ENCODE measurements at regions not wholly inside any gene's neighbourhood (a gene's known extent, or its start where the extent isn't known, plus 50 kb on each side); places are given as distances from the start of the nearest gene placed in this dataset.

- H4K20me1 ChIP-seq (ENCODE audit: insufficient read depth, low read length): no peaks in the 10 kb centered on the region
- no peaks in the 10 kb centered on the region for H3K27me3 ChIP-seq (replicated peaks; ENCODE audit: insufficient read depth, low read length)
- TF ChIP-seq EZH2 (optimal IDR thresholded peaks at IDR 0.05; ENCODE audit: low read depth, low read length) (no peak), EZH2phosphoT487 (IDR thresholded peaks at IDR 0.05; ENCODE audit: low read length) (no peak)
- TF ChIP-seq, protein P1, sequence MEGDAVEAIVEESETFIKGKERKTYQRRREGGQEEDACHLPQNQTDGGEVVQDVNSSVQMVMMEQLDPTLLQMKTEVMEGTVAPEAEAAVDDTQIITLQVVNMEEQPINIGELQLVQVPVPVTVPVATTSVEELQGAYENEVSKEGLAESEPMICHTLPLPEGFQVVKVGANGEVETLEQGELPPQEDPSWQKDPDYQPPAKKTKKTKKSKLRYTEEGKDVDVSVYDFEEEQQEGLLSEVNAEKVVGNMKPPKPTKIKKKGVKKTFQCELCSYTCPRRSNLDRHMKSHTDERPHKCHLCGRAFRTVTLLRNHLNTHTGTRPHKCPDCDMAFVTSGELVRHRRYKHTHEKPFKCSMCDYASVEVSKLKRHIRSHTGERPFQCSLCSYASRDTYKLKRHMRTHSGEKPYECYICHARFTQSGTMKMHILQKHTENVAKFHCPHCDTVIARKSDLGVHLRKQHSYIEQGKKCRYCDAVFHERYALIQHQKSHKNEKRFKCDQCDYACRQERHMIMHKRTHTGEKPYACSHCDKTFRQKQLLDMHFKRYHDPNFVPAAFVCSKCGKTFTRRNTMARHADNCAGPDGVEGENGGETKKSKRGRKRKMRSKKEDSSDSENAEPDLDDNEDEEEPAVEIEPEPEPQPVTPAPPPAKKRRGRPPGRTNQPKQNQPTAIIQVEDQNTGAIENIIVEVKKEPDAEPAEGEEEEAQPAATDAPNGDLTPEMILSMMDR (IDR thresholded peaks at IDR 0.05; ENCODE audit: low read length): no peak
- H3F3A ChIP-seq (ENCODE audit: insufficient read depth, low read length): peaks cover 2% of the 10 kb centered on the region; the same call in 1 of the 2 replicates
- no peaks in the 10 kb centered on the region for H3K9me2 ChIP-seq (replicated peaks; ENCODE audit: insufficient read depth, low read length)
- no peak for DNase-seq
- H3K27ac ChIP-seq (ENCODE audit: low read length): no peak overlapping the region
- H3K9me3 ChIP-seq (replicated peaks; ENCODE audit: insufficient read depth, low read length): no peaks in the 10 kb centered on the region
- no peaks in the 10 kb centered on the region for H3K79me2 ChIP-seq (ENCODE audit: low read length)
- no peak overlapping the region for H3K9ac ChIP-seq (ENCODE audit: low read length)
- no peak overlapping the region for H2AFZ ChIP-seq (ENCODE audit: low read length)
- H3K36me3 ChIP-seq (replicated peaks; ENCODE audit: insufficient read depth, low read length): no peaks in the 10 kb centered on the region
- no peak overlapping the region for H3K4me2 ChIP-seq (ENCODE audit: low read depth, low read length)
- peaks cover 3% of the 10 kb centered on the region for H3K4me1 ChIP-seq (ENCODE audit: low read length)
- H3K4me3 ChIP-seq (ENCODE audit: low read length): no peak overlapping the region
These were observed 203.2 kb downstream of the CASP12 start for GRCh38 chr11:104695065-104695463.

- no peaks in the 10 kb centered on the region for H4K20me1 ChIP-seq (ENCODE audit: insufficient read depth, low read length)
- H3F3A ChIP-seq (ENCODE audit: insufficient read depth, low read length): no peaks in the 10 kb centered on the region
- no peaks in the 10 kb centered on the region for H3K9me2 ChIP-seq (replicated peaks; ENCODE audit: insufficient read depth, low read length)
- no peak for DNase-seq
- H3K9me3 ChIP-seq (replicated peaks; ENCODE audit: insufficient read depth, low read length): no peaks in the 10 kb centered on the region
- H3K4me2 ChIP-seq (ENCODE audit: low read depth, low read length): no peak overlapping the region
- TF ChIP-seq, protein P1 (IDR thresholded peaks at IDR 0.05; ENCODE audit: low read length): no peak
- TF ChIP-seq EZH2 (optimal IDR thresholded peaks at IDR 0.05; ENCODE audit: low read depth, low read length): no peak
- no peak for TF ChIP-seq EZH2phosphoT487 (IDR thresholded peaks at IDR 0.05; ENCODE audit: low read length)
- no peak overlapping the region for H3K9ac ChIP-seq (ENCODE audit: low read length)
- H3K4me1 ChIP-seq (ENCODE audit: low read length): no peaks in the 10 kb centered on the region
- H3K79me2 ChIP-seq (ENCODE audit: low read length): no peaks in the 10 kb centered on the region
- H2AFZ ChIP-seq (ENCODE audit: low read length): no peak overlapping the region
- no peak overlapping the region for H3K27ac ChIP-seq (ENCODE audit: low read length)
- H3K4me3 ChIP-seq (ENCODE audit: low read length): no peak overlapping the region
- no peaks in the 10 kb centered on the region for H3K27me3 ChIP-seq (replicated peaks; ENCODE audit: insufficient read depth, low read length)
- H3K36me3 ChIP-seq (replicated peaks; ENCODE audit: insufficient read depth, low read length): no peaks in the 10 kb centered on the region
These were observed 203.8 kb downstream of the CASP12 start for GRCh38 chr11:104694259-104695064.

- Histone ChIP-seq H3F3A (ENCODE audit: insufficient read depth, low read length) (no peaks in the 10 kb centered on the region), H3K4me1 (ENCODE audit: low read length) (no peaks in the 10 kb centered on the region), H2AFZ (ENCODE audit: low read length) (no peak overlapping the region), H3K4me2 (ENCODE audit: low read depth, low read length) (no peak overlapping the region), H3K36me3 (replicated peaks; ENCODE audit: insufficient read depth, low read length) (no peaks in the 10 kb centered on the region), H3K9me3 (replicated peaks; ENCODE audit: insufficient read depth, low read length) (no peaks in the 10 kb centered on the region), H3K9ac (ENCODE audit: low read length) (no peak overlapping the region), H3K27ac (ENCODE audit: low read length) (no peak overlapping the region), H3K9me2 (replicated peaks; ENCODE audit: insufficient read depth, low read length) (no peaks in the 10 kb centered on the region), H3K27me3 (replicated peaks; ENCODE audit: insufficient read depth, low read length) (no peaks in the 10 kb centered on the region), H4K20me1 (ENCODE audit: insufficient read depth, low read length) (no peaks in the 10 kb centered on the region), H3K4me3 (ENCODE audit: low read length) (no peak overlapping the region), H3K79me2 (ENCODE audit: low read length) (no peaks in the 10 kb centered on the region)
- TF ChIP-seq EZH2 (optimal IDR thresholded peaks at IDR 0.05; ENCODE audit: low read depth, low read length) (no peak), EZH2phosphoT487 (IDR thresholded peaks at IDR 0.05; ENCODE audit: low read length) (no peak)
- TF ChIP-seq, protein P1 (IDR thresholded peaks at IDR 0.05; ENCODE audit: low read length): no peak
- no peak for DNase-seq
These were observed 205.5 kb downstream of the CASP12 start for GRCh38 chr11:104692751-104693150.
